Cerebellar cortex (tissue), 1 donor: ENCODE measurements at regions not wholly inside any gene's neighbourhood (a gene's known extent, or its start where the extent isn't known, plus 50 kb on each side); places are given as distances from the start of the nearest gene placed in this dataset.
"Not testable (repeated sequence)": the region's sequence is repeated elsewhere in the genome, so short reads cannot be mapped to it uniquely, and the experiment has no call there.

Experiments
- DNase-seq: peaks from one replicate; pipeline ENCODE4 v3.0.0-alpha.2; 2015; ENCODE audit warnings: low spot score

- no peak for DNase-seq
Measured at GRCh38 chr1:222950892-222951291, 136.1 kb downstream of the DISP1 start.

- DNase-seq = no peak
Measured at GRCh38 chr1:222953585-222953984, 138.7 kb downstream of the DISP1 start.

DNA sequence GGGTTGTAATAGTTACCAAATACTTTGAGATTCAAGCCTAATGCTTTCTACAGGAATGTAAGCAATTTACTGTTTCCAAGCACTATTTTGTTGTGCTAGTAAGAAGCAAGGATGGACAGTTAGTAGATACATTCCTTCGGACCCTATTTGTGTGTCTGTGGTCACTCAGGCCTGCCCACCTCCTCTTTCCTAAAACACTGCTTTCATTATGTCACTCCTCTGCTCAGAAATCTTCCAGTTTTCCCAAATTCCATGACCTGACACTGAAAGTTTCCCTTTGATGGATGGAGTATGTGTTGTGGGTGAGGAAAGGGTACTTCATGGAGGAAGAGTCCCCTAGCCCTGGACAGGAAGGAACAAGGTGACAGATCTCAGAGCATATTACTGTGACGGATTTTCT, 141.1 kb downstream of the DISP1 start:
- no peak for DNase-seq

DNA sequence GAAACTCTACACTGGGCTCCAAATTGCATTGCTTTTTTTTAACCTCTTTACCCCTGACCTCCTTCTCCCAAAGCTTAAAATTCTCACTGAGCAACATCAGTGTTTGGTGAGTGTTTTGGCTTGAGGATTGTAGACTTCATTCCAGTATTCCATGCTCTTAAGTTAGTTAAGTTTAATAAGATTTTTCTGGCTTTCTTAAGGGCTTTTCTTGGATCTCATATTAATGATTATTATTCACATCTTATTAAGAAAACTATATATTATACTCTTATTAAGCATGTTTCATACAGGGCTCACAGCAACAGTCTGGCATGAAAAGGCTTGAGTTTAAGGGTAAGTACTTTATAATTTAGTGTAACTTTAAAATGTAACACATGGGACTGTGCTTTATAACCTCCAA, 141.8 kb downstream of the DISP1 start:
- DNase-seq = no peak

GRCh38 chr1:222967466-222968240, 152.8 kb downstream of the DISP1 start:
- no peak for DNase-seq

GRCh38 chr1:222970040-222970439, 155.2 kb downstream of the DISP1 start:
- DNase-seq = no peak

DNA sequence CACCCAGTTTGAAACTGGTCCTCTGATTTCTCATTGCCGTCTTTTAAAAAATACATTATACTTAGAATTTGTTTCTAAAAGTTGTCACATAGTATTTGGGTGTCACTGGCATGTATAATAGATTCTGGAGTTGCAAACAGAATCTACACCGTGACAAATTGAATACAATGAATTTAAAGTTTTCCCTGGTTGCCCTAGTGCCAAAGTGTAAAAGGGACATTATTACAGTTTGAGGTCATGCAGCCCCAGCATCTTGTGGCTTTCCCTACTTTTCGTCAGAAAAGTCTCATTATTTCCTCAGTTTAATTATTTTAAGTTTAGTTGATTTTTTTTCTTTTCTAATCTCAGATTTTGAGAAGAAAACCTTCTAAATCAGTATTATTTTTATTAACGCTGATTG, 155.9 kb downstream of the DISP1 start:
- no peak for DNase-seq

DNA sequence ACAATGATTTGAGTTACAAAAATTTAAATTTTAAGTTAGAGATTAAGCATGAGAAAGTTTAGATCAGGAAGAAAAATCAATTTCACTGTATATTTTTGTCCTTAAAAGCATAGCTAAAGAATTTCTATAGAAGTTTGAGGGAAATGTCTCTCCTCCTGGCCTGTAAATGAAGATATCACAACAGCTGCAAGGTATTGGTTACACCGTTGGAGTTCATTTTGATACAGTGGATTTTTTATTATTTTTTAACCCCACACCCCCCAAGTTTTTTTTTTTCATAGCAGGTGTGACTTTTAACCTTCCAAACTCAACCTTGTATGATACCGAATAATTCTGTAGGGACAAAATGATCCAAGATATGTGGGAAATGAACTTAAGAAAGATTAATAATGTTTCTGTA, 156.3 kb downstream of the DISP1 start:
- DNase-seq = no peak

GRCh38 chr1:222973561-222973960, 158.7 kb downstream of the DISP1 start:
- DNase-seq = no peak

DNA sequence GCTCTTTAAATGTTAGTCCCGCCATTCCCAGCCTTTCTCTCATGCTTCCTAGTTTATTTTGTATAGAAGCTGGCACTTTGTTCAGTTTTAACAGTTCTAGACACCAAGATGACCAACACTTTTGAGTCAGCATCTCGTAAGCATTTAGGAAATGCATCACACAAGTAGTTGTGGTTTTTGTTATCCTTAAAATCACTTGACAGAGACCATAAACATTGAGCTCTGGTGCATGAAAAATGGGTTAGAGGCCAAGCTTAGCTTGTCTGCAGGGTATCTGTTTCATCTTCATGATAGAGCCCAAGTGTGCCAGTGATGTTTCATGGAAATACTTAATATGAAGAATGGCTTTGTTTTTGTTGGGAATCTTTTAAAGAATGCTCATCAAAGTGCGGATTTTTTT, 159.7 kb downstream of the DISP1 start:
- DNase-seq = no peak

DNA sequence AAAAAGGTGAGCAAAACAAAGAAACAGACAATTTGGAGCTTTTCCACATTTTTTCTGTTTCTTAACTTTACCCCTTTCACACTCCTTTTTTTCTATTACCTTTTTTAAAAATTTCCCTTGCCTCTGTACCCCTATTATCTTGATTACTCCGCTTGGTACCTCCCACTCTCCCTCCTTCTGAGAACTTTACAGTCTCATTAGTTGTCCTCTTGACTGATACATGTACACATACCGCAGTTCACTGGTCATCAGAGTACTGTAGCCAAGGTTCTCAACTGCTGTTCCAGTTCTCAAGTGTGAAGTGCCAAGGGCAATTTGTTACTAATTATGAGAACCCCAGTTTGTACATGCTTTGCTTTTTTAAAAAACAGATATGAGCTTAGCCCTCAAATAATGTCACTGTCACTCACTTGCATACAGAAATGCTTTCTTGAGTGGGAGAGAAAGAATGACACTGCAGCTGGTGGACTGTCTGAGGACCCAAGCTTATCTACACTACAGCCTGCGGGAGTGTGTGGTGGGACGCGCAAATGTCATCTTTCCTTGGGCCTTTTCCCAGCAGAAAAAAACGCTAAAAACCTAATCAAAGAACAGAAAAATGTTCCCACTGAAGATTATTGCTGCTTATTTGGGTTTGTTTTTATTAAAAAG, 160.8 kb downstream of the DISP1 start:
- no peak for DNase-seq

DNA sequence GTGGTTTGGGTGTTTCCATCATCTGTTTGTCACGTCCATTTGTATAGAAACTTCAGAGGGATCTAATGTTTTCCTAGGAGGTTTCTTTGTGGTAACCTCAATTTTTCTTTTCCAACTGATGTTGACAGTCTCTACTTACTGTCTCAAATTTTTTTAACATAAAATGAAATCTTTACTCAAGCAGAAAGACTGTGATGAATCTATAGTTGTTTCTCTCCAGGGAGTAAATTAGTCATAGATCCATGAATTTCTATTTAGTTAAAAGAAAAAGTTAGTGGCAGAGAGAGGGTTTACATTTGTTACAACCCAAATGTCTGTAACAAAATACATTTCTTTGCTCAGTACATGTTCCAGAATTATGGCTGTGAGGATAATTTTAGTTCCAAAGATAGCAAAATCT, 161.6 kb downstream of the DISP1 start:
- DNase-seq = no peak

- not testable (repeated sequence) for DNase-seq
Measured at GRCh38 chr1:222977294-222977693, 162.5 kb downstream of the DISP1 start.

DNA sequence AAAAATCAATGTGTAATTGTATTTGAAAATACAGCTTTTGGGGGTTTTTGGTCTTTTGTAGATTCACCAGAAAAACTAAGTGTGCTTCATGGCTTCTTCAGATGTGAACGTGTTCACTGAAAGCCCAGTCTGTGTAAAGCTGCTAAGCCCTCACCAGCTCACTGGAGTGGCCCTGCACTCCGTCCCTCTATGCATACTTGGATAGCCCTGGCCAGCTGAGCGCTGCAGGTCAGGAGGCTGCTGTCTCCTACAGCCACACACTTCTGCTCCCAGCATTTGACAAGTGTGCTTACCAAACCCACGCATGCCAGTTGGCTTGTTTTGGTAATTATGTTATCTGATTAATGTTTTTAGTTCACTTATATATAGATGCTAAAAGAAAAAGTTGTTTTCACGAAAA, 163.5 kb downstream of the TLR5 start:
- DNase-seq = no peak

DNA sequence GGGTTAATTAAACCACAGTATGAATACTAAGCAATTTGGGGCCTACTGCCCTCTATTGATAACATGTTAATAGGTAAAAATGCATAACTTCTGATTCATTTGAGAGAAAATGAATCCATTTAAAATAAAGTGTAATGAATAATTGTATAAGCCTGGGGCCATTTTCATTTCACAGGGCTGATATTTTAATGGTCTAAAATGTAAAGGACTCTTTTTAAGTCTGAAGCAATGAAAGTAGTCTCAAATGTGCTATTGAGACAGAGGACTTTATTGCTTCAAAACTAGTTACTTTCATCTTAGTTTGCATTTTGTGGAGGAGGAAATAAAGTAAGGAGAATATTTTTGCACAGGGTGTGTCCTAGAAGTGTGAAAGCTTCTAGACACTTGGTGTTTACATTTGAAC, 155.4 kb downstream of the TLR5 start:
- DNase-seq = no peak

DNA sequence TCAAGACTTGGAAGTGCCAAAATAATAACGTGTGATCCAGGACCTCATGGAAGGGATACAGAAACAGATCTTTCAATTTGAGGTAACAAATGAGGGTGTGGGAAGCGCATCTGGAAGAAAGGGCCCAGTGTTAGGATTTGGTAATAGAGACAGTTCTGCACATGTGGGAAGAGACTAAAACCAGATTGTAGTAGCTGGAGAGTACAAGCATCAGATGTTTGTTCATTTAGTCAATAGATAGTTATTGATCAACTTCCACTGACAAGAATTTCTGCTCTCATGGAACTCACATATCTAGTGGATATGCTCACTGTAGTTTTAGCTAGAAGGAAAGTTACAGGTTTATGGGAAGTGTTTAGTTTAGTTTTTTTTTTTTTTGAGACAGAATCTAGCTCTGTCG, 153.6 kb downstream of the TLR5 start:
- DNase-seq = no peak

GRCh38 chr1:222991177-222991576, 151.9 kb downstream of the TLR5 start:
- no peak for DNase-seq

GRCh38 chr1:222991908-222992307, 151.1 kb downstream of the TLR5 start:
- DNase-seq = no peak

DNA sequence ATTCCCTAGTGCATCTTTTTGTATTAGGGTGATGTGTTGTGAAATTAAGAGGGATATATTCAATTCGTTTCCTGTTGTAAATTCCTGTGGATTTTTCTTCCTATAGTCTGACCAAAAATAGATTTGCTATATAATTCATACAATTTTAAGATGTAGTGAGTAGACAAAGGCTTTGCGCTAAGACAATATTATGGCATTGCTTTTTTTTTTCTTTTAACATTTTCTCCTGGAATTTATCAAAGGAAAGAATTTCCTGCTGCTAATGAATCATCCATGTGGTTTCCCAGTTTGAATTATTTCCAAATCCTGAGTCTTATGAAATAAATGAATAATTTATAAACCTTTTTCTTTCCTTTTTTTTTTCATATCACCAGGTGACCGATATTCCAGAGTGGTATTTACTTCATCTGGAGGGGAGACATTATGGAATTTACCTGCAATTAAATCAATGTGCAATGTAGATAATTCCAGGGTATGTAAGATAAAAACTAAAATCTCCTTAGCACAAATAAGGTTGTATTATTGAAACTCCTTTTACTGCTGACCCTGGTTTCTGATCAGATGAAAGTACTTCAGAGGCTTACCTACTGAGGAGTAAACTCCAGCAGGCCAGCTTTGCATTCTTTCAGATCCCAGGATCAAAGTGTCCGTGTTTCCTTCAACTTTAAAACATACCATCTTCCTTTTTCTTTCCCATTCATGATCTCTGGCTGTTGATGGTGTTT, 148.4 kb downstream of the TLR5 start:
- DNase-seq = no peak

DNA sequence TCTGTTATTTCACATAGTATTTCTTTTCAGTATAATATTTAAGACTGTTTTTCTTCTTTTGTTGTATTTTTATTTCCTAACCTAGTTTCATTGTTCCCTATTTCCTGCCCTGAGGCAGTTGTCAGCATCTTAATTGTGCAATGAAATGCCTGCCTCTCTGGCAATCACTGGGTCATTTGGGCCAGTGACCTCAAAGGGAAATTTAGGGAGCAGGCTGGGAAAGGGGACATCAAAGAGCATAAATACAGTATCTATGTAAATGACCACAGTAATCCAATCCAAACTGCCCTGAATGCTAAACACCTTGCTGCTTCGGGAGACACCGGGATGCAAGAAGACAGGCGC, 147.8 kb downstream of the TLR5 start:
- DNase-seq = no peak

DNA sequence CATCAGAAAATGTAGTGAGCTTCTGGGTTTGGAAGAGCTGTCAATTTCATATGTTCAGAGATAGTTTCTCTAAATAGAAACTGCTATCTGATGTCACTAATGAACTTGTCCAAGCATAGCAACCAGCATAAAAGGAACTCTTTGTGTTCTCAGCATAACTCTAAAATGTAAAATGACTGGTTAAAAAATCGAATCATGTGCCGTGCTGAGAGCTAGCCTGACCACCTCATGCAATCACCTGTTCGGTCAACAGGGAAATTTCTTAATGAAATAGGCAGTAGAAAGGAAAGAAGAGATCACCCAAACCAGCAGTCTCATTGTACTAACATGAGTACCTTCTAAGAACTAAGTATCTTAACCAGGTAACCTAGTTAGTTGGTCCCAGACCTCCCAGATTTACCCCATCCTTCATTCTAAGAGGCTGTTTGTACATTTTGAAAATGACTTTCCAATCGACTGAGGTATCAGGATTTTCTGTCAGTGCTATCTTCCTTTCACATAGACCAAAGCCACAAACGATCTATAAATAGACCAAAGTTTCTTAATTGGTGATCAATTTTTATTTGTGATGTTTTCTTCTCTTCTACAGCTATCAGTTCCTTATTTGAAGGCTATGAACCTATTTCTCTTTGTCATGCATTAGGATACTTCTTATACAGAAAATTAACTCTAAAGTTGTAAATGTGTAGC, 147.3 kb downstream of the TLR5 start:
- no peak for DNase-seq

DNA sequence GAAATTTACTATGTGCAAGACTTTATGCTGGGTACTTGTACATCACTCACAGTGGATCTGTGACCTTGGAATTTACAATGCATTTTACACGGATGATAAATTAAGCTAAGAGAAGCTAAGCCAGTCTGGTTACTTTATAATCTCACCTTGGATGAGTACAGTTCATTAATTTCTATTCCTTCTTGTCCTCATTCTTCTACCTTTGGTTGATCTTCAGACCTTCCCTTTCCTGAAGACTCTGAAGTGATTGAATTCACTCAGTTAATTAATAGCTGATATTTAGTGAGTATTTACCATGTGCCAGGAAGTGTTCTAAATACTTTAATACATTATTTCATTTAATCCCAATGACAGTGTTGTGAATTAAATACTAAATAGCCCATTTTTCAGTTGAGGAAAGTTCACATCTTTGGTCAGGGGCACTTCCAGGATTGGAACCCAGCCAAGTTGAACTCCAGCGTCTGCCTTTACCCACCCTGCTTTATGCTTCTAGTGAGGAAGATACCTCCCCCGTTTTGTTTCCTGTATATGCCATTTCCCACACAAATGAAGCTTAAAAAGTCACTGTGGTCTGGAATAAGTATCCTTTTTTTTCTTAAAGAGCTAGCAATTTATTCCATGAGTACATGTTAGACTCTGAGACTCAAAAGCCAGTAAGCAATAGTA, 146.6 kb downstream of the TLR5 start:
- DNase-seq = no peak
